A549 (cell line): ENCODE measurements at regions not wholly inside any gene's neighbourhood (a gene's known extent, or its start where the extent isn't known, plus 50 kb on each side); places are given as distances from the start of the nearest gene placed in this dataset.

Source experiments
- ATAC-seq, 2 experiments: fragments of 200-7000 bp in 1 of 2; fragments of >200 bp in 1 of 2; cut with Nextera tagmentation in 1 of 2; cut with Tn5 transposase in 1 of 2; 3 replicates each; pipeline versions ENCODE4 v1.8.0 to v1.9.1; 2018 to 2020; ENCODE audit warnings: mild to moderate bottlenecking in 1 of 2, moderate library complexity in 1 of 2
- CTCF ChIA-PET: fragments of 300-600 bp; sonication (Branson Sonifier 250); formaldehyde crosslinking; extraction: SDS; loops from one replicate; lab custom pipeline; 2021; ENCODE audit warnings: antibody characterized with exemption, inconsistent platforms; lab: Yijun Ruan, JAX
- POLR2A ChIA-PET: fragments of 350-600 bp; formaldehyde crosslinking; extraction: SDS; loops from one replicate; lab custom pipeline; 2021; ENCODE audit warnings: antibody characterized with exemption, inconsistent platforms; lab: Yijun Ruan, JAX
- DNase-seq, 2 experiments: peaks; one replicate each; pipeline versions ENCODE4 v3.0.0 to v3.0.0-alpha.2; 2011 to 2016; ENCODE audit warnings: low read depth in 1 of 2, low spot score in 1 of 2
- FAIRE-seq: peaks from 2 replicates; lab custom pipeline; 2011; peaks lifted over from hg19 to GRCh38; lab: Jason Lieb, UNC
- H3K27ac ChIP-seq, 2 experiments: fragments of >200 bp; sonication (Bioruptor Twin); formaldehyde crosslinking; 3 replicates each; pipeline ENCODE4 v1.5.1; 2016 to 2017
- H3K4me1 ChIP-seq: fragments of >200 bp; sonication (Bioruptor Twin); formaldehyde crosslinking; 3 replicates; pipeline ENCODE4 v1.6.1; 2016
- H3K4me2 ChIP-seq: fragments of >200 bp; sonication (Bioruptor Twin); formaldehyde crosslinking; 3 replicates; pipeline ENCODE4 v1.6.1; 2016
- H3K4me3 ChIP-seq: fragments of >200 bp; sonication (Bioruptor Twin); formaldehyde crosslinking; 3 replicates; pipeline ENCODE4 v1.5.1; 2016
- H3K9me3 ChIP-seq: fragments of >200 bp; sonication (Bioruptor Twin); formaldehyde crosslinking; 3 replicates; pipeline ENCODE4 v1.6.1; 2016
- BHLHE40 ChIP-seq: IDR thresholded peaks from 2 replicates; pipeline ENCODE4 v1.6.1; 2012; ENCODE audit warnings: low read depth, low read length, inconsistent platforms
- CBX2 ChIP-seq: fragments of 200-600 bp; sonication (generic); IDR thresholded peaks from 2 replicates; pipeline ENCODE4 v1.6.1; 2016; ENCODE audit warnings: low read depth, mild to moderate bottlenecking, borderline replicate concordance
- CBX8 ChIP-seq: fragments of 200-600 bp; sonication (generic); IDR thresholded peaks from 2 replicates; pipeline ENCODE4 v1.6.1; 2016
- CHD4 ChIP-seq: fragments of 200-600 bp; sonication (generic); IDR thresholded peaks from 2 replicates; pipeline ENCODE4 v1.6.1; 2016; ENCODE audit warnings: antibody characterized with exemption, mild to moderate bottlenecking, borderline replicate concordance
- EHF ChIP-seq: fragments of 250-450 bp; sonication (Bioruptor Pico); IDR thresholded peaks from 2 replicates; pipeline ENCODE4 v1.5.0; 2020; ENCODE audit warnings: mild to moderate bottlenecking
- EHMT2 ChIP-seq: fragments of 200-600 bp; sonication (generic); IDR thresholded peaks from 2 replicates; pipeline ENCODE4 v1.6.1; 2016; ENCODE audit warnings: antibody characterized with exemption, low read depth, mild to moderate bottlenecking, moderate library complexity
- FOXS1 ChIP-seq: fragments of 250-450 bp; sonication (Bioruptor Pico); IDR thresholded peaks from 2 replicates; pipeline ENCODE4 v1.5.0; 2020; ENCODE audit warnings: mild to moderate bottlenecking, moderate library complexity
- HEYL ChIP-seq: fragments of 250-450 bp; sonication (Bioruptor Pico); IDR thresholded peaks from 2 replicates; pipeline ENCODE4 v1.8.0; 2021; ENCODE audit warnings: mild to moderate bottlenecking, moderate library complexity
- HOXA7 ChIP-seq: fragments of 250-450 bp; sonication (Bioruptor Pico); IDR thresholded peaks from 2 replicates; pipeline ENCODE4 v1.5.0; 2020; ENCODE audit warnings: mild to moderate bottlenecking, moderate library complexity
- HOXB13 ChIP-seq: fragments of 250-450 bp; sonication (Bioruptor Pico); IDR thresholded peaks from 2 replicates; pipeline ENCODE4 v1.5.0; 2020; ENCODE audit warnings: low read depth, mild to moderate bottlenecking, moderate library complexity
- JUN ChIP-seq, 2 experiments: fragments of >200 bp; sonication (Bioruptor Twin); formaldehyde crosslinking; IDR thresholded peaks; 2 replicates in 1 of 2; 3 replicates in 1 of 2; pipeline ENCODE4 v1.6.1; 2016 to 2017
- JUNB ChIP-seq: fragments of >200 bp; sonication (Bioruptor Twin); formaldehyde crosslinking; IDR thresholded peaks from 2 replicates; pipeline ENCODE4 v1.6.1; 2016
- MAFK ChIP-seq: fragments of 450-650 bp; IDR thresholded peaks from 2 replicates; pipeline ENCODE4 v1.6.1; 2014; ENCODE audit not compliant: partially characterized antibody
- MAZ ChIP-seq: fragments of 150-350 bp; IDR thresholded peaks from 2 replicates; pipeline ENCODE4 v1.6.1; 2014; ENCODE audit warnings: antibody characterized with exemption, low read depth, low read length, borderline replicate concordance
- MYC ChIP-seq: IDR thresholded peaks from 2 replicates; pipeline ENCODE4 v1.6.1; 2012; ENCODE audit warnings: mild to moderate bottlenecking, inconsistent platforms, low read length, improper control_type of control experiment, borderline replicate concordance
- NFE2L2 ChIP-seq: fragments of 150-350 bp; conservative IDR thresholded peaks from 2 replicates; pipeline ENCODE4 v1.6.1; 2014; ENCODE audit warnings: low read length
- PHF8 ChIP-seq: fragments of 200-600 bp; sonication (generic); IDR thresholded peaks from 2 replicates; pipeline ENCODE4 v1.6.1; 2016; ENCODE audit warnings: low read depth, mild to moderate bottlenecking, antibody characterized with exemption, moderate library complexity, borderline replicate concordance
- RNF2 ChIP-seq: fragments of 200-600 bp; sonication (generic); IDR thresholded peaks from 2 replicates; pipeline ENCODE4 v1.6.1; 2016; ENCODE audit warnings: low read depth, mild to moderate bottlenecking, antibody characterized with exemption, moderate library complexity, borderline replicate concordance
- SMC3 ChIP-seq: fragments of >200 bp; sonication (Bioruptor Twin); formaldehyde crosslinking; IDR thresholded peaks from 3 replicates; pipeline ENCODE4 v1.6.1; 2018; ENCODE audit warnings: inconsistent platforms
- SREBF2 ChIP-seq: fragments of 450-650 bp; IDR thresholded peaks from 2 replicates; pipeline ENCODE4 v1.6.1; 2014; ENCODE audit warnings: mild to moderate bottlenecking, moderate library complexity
- TFCP2L1 ChIP-seq: fragments of 250-450 bp; sonication (Bioruptor Pico); IDR thresholded peaks from 2 replicates; pipeline ENCODE4 v1.5.0; 2021; ENCODE audit warnings: mild to moderate bottlenecking
- ZC3H11A ChIP-seq: fragments of 450-650 bp; IDR thresholded peaks from 2 replicates; pipeline ENCODE4 v1.6.1; 2014; ENCODE audit warnings: antibody characterized with exemption, mild to moderate bottlenecking
- ZFP36 ChIP-seq: fragments of 450-650 bp; IDR thresholded peaks from 2 replicates; pipeline ENCODE4 v1.6.1; 2014; ENCODE audit warnings: borderline replicate concordance; ENCODE audit not compliant: partially characterized antibody
- ZNF302 ChIP-seq: fragments of 250-450 bp; sonication (Bioruptor Pico); IDR thresholded peaks from 2 replicates; pipeline ENCODE4 v1.9.0; 2021; ENCODE audit warnings: inconsistent platforms, mild to moderate bottlenecking, moderate library complexity
- ZSCAN20 ChIP-seq: fragments of 250-450 bp; sonication (Bioruptor Pico); IDR thresholded peaks from 2 replicates; pipeline ENCODE4 v1.8.0; 2022; ENCODE audit warnings: mild to moderate bottlenecking, moderate library complexity
- WGBS: methylation state at CpG from one replicate; pipeline ENCODE4 v1.1.6; 2017; ENCODE audit errors: missing lambda C conversion rate; 5-methylcytosine and 5-hydroxymethylcytosine counted together
- TF ChIP-seq, protein P1 (sequence below): fragments of >200 bp; sonication (Bioruptor Twin); formaldehyde crosslinking; IDR thresholded peaks from 3 replicates; pipeline ENCODE4 v1.5.1; 2016
- TF ChIP-seq, protein P2 (sequence below): IDR thresholded peaks from 2 replicates; pipeline ENCODE4 v1.6.1; 2012; ENCODE audit warnings: low read depth, borderline replicate concordance
- TF ChIP-seq, protein P3 (sequence below): fragments of >200 bp; sonication (Bioruptor Twin); formaldehyde crosslinking; IDR thresholded peaks from 3 replicates; pipeline ENCODE4 v1.6.1; 2016
- TF ChIP-seq, protein P4 (sequence below): fragments of 450-650 bp; IDR thresholded peaks from 2 replicates; pipeline ENCODE4 v1.6.1; 2014; ENCODE audit warnings: antibody characterized with exemption
- TF ChIP-seq, protein P5 (sequence below): IDR thresholded peaks from 2 replicates; pipeline ENCODE4 v1.6.1; 2012
- TF ChIP-seq, protein P6 (sequence below): fragments of 150-350 bp; IDR thresholded peaks from 2 replicates; pipeline ENCODE4 v1.6.1; 2014; ENCODE audit warnings: low read depth, mild to moderate bottlenecking, low read length
- TF ChIP-seq, protein P7 (sequence below): fragments of >200 bp; sonication (Bioruptor Twin); formaldehyde crosslinking; IDR thresholded peaks from 2 replicates; pipeline ENCODE4 v1.6.1; 2016
- TF ChIP-seq, protein P8 (sequence below): fragments of 200-600 bp; sonication (generic); IDR thresholded peaks from 2 replicates; pipeline ENCODE4 v1.6.1; 2016; ENCODE audit warnings: antibody characterized with exemption, mild to moderate bottlenecking, moderate library complexity

DNA sequence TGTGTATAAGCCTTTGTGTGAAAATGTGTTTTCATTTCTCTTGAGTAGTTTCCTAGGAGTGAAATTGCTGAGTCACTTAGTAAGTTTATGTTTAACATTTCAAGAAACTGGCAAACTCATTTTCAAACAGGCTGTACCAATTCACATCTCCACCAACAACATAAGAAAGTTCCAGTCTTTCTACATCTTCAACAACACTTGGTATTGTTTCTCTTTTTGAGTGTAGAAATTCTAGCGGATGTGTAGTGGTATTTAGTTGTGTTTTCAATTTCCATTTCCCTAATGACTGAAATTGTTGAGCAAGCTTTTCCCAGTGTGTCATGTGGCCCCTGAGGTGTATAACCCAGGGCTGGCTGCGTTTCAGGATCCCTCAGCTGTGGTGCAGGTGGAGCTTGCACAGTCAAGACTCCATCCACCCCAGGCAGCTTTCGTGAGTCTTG is 258.5 kb downstream of the PDCD6IP start:
- 33% methylated on average over 3 of the region's 3 CpGs for WGBS
- peaks cover 16% of the 10 kb centered on the region for H3K4me1 ChIP-seq
- FAIRE-seq (peak; percentile 92), DNase-seq (peak; percentile 8 to 63), ATAC-seq (peak; percentile 69 to 73; a peak in 5 of 6 replicates)
- CTCF ChIA-PET, result no interaction called here
- peak overlapping the region; percentile 77 to 83 for H3K27ac ChIP-seq
- no peak overlapping the region for H3K4me3 ChIP-seq
- H3K9me3 ChIP-seq, result no peaks in the 10 kb centered on the region; the same call in 2 of the 3 replicates
- POLR2A ChIA-PET, result no interaction called here
- H3K4me2 ChIP-seq, result peak overlapping the region; percentile 59
- TF ChIP-seq, protein P1, sequence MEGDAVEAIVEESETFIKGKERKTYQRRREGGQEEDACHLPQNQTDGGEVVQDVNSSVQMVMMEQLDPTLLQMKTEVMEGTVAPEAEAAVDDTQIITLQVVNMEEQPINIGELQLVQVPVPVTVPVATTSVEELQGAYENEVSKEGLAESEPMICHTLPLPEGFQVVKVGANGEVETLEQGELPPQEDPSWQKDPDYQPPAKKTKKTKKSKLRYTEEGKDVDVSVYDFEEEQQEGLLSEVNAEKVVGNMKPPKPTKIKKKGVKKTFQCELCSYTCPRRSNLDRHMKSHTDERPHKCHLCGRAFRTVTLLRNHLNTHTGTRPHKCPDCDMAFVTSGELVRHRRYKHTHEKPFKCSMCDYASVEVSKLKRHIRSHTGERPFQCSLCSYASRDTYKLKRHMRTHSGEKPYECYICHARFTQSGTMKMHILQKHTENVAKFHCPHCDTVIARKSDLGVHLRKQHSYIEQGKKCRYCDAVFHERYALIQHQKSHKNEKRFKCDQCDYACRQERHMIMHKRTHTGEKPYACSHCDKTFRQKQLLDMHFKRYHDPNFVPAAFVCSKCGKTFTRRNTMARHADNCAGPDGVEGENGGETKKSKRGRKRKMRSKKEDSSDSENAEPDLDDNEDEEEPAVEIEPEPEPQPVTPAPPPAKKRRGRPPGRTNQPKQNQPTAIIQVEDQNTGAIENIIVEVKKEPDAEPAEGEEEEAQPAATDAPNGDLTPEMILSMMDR, result no peak
- TF ChIP-seq ZSCAN20 (CRISPR knock-in tag), result no peak
- no peak for TF ChIP-seq CBX2
- TF ChIP-seq BHLHE40, result no peak
- no peak for TF ChIP-seq MYC
- TF ChIP-seq PHF8, result no peak
- no peak for TF ChIP-seq ZFP36
- TF ChIP-seq EHF (CRISPR knock-in tag), result 0 out of 2 replicates have a peak, but pooled peaks have one; percentile 26
- TF ChIP-seq, protein P2, sequence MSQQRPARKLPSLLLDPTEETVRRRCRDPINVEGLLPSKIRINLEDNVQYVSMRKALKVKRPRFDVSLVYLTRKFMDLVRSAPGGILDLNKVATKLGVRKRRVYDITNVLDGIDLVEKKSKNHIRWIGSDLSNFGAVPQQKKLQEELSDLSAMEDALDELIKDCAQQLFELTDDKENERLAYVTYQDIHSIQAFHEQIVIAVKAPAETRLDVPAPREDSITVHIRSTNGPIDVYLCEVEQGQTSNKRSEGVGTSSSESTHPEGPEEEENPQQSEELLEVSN, result 0 out of 2 replicates have a peak, but pooled peaks have one; percentile 21
- TF ChIP-seq FOXS1, result no peak
- 0 out of 2 replicates have a peak, but pooled peaks have one; percentile 17 for TF ChIP-seq ZNF302 (CRISPR knock-in tag)
- no peak for TF ChIP-seq SMC3
- TF ChIP-seq MAZ, result no peak
- TF ChIP-seq, protein P3, sequence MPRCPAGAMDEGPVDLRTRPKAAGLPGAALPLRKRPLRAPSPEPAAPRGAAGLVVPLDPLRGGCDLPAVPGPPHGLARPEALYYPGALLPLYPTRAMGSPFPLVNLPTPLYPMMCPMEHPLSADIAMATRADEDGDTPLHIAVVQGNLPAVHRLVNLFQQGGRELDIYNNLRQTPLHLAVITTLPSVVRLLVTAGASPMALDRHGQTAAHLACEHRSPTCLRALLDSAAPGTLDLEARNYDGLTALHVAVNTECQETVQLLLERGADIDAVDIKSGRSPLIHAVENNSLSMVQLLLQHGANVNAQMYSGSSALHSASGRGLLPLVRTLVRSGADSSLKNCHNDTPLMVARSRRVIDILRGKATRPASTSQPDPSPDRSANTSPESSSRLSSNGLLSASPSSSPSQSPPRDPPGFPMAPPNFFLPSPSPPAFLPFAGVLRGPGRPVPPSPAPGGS, result no peak
- TF ChIP-seq, protein P4, sequence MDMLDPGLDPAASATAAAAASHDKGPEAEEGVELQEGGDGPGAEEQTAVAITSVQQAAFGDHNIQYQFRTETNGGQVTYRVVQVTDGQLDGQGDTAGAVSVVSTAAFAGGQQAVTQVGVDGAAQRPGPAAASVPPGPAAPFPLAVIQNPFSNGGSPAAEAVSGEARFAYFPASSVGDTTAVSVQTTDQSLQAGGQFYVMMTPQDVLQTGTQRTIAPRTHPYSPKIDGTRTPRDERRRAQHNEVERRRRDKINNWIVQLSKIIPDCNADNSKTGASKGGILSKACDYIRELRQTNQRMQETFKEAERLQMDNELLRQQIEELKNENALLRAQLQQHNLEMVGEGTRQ, result no peak
- TF ChIP-seq SREBF2, result no peak
- TF ChIP-seq, protein P5, sequence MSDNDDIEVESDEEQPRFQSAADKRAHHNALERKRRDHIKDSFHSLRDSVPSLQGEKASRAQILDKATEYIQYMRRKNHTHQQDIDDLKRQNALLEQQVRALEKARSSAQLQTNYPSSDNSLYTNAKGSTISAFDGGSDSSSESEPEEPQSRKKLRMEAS, result no peak
- no peak for TF ChIP-seq ZC3H11A
- no peak for TF ChIP-seq HOXB13 (CRISPR knock-in tag)
- TF ChIP-seq JUN (IDR thresholded peaks at IDR 0.05), result no peak
- peak; percentile 96 for TF ChIP-seq NFE2L2
- TF ChIP-seq, protein P6, sequence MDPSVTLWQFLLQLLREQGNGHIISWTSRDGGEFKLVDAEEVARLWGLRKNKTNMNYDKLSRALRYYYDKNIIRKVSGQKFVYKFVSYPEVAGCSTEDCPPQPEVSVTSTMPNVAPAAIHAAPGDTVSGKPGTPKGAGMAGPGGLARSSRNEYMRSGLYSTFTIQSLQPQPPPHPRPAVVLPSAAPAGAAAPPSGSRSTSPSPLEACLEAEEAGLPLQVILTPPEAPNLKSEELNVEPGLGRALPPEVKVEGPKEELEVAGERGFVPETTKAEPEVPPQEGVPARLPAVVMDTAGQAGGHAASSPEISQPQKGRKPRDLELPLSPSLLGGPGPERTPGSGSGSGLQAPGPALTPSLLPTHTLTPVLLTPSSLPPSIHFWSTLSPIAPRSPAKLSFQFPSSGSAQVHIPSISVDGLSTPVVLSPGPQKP, result no peak
- TF ChIP-seq RNF2, result no peak
- TF ChIP-seq CHD4, result no peak
- no peak for TF ChIP-seq CBX8
- TF ChIP-seq HEYL, result no peak
- TF ChIP-seq HOXA7 (CRISPR knock-in tag), result no peak
- peak; percentile 98 for TF ChIP-seq MAFK
- TF ChIP-seq, protein P7, sequence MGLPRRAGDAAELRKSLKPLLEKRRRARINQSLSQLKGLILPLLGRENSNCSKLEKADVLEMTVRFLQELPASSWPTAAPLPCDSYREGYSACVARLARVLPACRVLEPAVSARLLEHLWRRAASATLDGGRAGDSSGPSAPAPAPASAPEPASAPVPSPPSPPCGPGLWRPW, result no peak
- TF ChIP-seq, protein P8, sequence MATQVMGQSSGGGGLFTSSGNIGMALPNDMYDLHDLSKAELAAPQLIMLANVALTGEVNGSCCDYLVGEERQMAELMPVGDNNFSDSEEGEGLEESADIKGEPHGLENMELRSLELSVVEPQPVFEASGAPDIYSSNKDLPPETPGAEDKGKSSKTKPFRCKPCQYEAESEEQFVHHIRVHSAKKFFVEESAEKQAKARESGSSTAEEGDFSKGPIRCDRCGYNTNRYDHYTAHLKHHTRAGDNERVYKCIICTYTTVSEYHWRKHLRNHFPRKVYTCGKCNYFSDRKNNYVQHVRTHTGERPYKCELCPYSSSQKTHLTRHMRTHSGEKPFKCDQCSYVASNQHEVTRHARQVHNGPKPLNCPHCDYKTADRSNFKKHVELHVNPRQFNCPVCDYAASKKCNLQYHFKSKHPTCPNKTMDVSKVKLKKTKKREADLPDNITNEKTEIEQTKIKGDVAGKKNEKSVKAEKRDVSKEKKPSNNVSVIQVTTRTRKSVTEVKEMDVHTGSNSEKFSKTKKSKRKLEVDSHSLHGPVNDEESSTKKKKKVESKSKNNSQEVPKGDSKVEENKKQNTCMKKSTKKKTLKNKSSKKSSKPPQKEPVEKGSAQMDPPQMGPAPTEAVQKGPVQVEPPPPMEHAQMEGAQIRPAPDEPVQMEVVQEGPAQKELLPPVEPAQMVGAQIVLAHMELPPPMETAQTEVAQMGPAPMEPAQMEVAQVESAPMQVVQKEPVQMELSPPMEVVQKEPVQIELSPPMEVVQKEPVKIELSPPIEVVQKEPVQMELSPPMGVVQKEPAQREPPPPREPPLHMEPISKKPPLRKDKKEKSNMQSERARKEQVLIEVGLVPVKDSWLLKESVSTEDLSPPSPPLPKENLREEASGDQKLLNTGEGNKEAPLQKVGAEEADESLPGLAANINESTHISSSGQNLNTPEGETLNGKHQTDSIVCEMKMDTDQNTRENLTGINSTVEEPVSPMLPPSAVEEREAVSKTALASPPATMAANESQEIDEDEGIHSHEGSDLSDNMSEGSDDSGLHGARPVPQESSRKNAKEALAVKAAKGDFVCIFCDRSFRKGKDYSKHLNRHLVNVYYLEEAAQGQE, result no peak
- TF ChIP-seq EHMT2, result no peak
- TF ChIP-seq JUNB, result no peak
- TF ChIP-seq TFCP2L1 (CRISPR knock-in tag), result no peak
